IMR-90 (cell line): ENCODE measurements at regions not wholly inside any gene's neighbourhood (a gene's known extent, or its start where the extent isn't known, plus 50 kb on each side); places are given as distances from the start of the nearest gene placed in this dataset.

Experiments used
- ATAC-seq: fragments of 200-7000 bp; cut with Tn5 transposase; 2 replicates; pipeline ENCODE4 v1.9.1; 2020; ENCODE audit warnings: low read depth, mild to moderate bottlenecking, moderate library complexity
- BruUV-seq: library from RNA; stranded (reverse); fragments of 400-500 nt; replicated peaks from 2 replicates; lab custom pipeline; 2021; lab: Mats Ljungman, UMichigan
- CTCF ChIA-PET: fragments of 300-600 bp; formaldehyde crosslinking; extraction: SDS; loops from one replicate; lab custom pipeline; 2021; ENCODE audit warnings: antibody characterized with exemption; lab: Yijun Ruan, JAX
- POLR2A ChIA-PET: fragments of 300-600 bp; sonication (Branson Sonifier 250); formaldehyde crosslinking; loops from one replicate; lab custom pipeline; 2022; ENCODE audit warnings: antibody characterized with exemption; ENCODE audit not compliant: unreplicated experiment; lab: Charles Lee
- DNase-seq: peaks from one replicate; pipeline ENCODE4 v3.0.0; 2013
- H2AFZ ChIP-seq: replicated peaks from 2 replicates; pipeline ENCODE3; 2013; ENCODE audit warnings: low read length, mild to moderate bottlenecking; ENCODE audit not compliant: poor library complexity
- H2AK5ac ChIP-seq: 2 replicates; pipeline ENCODE4 v1.6.1; 2013; ENCODE audit warnings: low read depth, low read length, inconsistent platforms
- H2AK9ac ChIP-seq: replicated peaks from 2 replicates; pipeline ENCODE3; 2013; ENCODE audit warnings: mild to moderate bottlenecking, low read depth, low read length, moderate library complexity; ENCODE audit not compliant: poor library complexity
- H2BK120ac ChIP-seq: 2 replicates; pipeline ENCODE4 v1.6.1; 2013; ENCODE audit warnings: low read depth, low read length, inconsistent platforms
- H2BK15ac ChIP-seq: 3 replicates; pipeline ENCODE4 v1.6.1; 2013; ENCODE audit warnings: low read depth, low read length, inconsistent platforms
- H2BK20ac ChIP-seq: 2 replicates; pipeline ENCODE4 v1.6.1; 2013; ENCODE audit warnings: low read depth, mild to moderate bottlenecking, inconsistent platforms, low read length, moderate library complexity
- H2BK5ac ChIP-seq: 2 replicates; pipeline ENCODE4 v1.6.1; 2013; ENCODE audit warnings: mild to moderate bottlenecking, low read depth, low read length, inconsistent platforms; ENCODE audit not compliant: poor library complexity, severe bottlenecking
- H3K14ac ChIP-seq: replicated peaks from 2 replicates; pipeline ENCODE4 v1.6.1; 2013; ENCODE audit warnings: low read depth, low read length, inconsistent platforms
- H3K18ac ChIP-seq: 2 replicates; pipeline ENCODE4 v1.6.1; 2013; ENCODE audit warnings: low read depth, low read length, control low read depth
- H3K23ac ChIP-seq: 2 replicates; pipeline ENCODE4 v1.6.1; 2013; ENCODE audit warnings: low read depth, low read length, inconsistent platforms
- H3K27ac ChIP-seq: 2 replicates; pipeline ENCODE4 v1.5.1; 2013; ENCODE audit warnings: mild to moderate bottlenecking, control low read depth, low read length; ENCODE audit not compliant: insufficient read depth
- H3K27me3 ChIP-seq: 2 replicates; pipeline ENCODE4 v1.6.1; 2013; ENCODE audit warnings: low read length; ENCODE audit not compliant: control insufficient read depth, insufficient read depth
- H3K36me3 ChIP-seq: 2 replicates; pipeline ENCODE4 v1.6.1; 2013; ENCODE audit warnings: low read length, mixed read lengths; ENCODE audit not compliant: control insufficient read depth, insufficient read depth
- H3K4ac ChIP-seq: 2 replicates; pipeline ENCODE4 v1.6.1; 2013; ENCODE audit warnings: low read depth, low read length, inconsistent platforms
- H3K4me1 ChIP-seq: 2 replicates; pipeline ENCODE4 v1.6.1; 2013; ENCODE audit warnings: low read length, mixed read lengths; ENCODE audit not compliant: control insufficient read depth, insufficient read depth
- H3K4me2 ChIP-seq: 2 replicates; pipeline ENCODE4 v1.6.1; 2013; ENCODE audit warnings: low read depth, mild to moderate bottlenecking, control low read depth, low read length, moderate library complexity
- H3K4me3 ChIP-seq: 2 replicates; pipeline ENCODE4 v1.5.1; 2013; ENCODE audit warnings: low read depth, mild to moderate bottlenecking, control low read depth, low read length, moderate library complexity; ENCODE audit not compliant: insufficient read depth
- H3K56ac ChIP-seq: 2 replicates; pipeline ENCODE4 v1.6.1; 2013; ENCODE audit warnings: low read length, inconsistent platforms; ENCODE audit not compliant: insufficient read depth; ENCODE audit errors: extremely low read depth
- H3K79me1 ChIP-seq, 2 experiments: 2 replicates each; pipeline ENCODE4 v1.6.1; 2013; ENCODE audit warnings: low read length in 2 of 2, inconsistent platforms in 1 of 2, low read depth in 1 of 2
- H3K9ac ChIP-seq: 2 replicates; pipeline ENCODE4 v1.6.1; 2013; ENCODE audit warnings: low read depth, low read length, control low read depth
- H3K9me1 ChIP-seq: 2 replicates; pipeline ENCODE4 v1.6.1; 2013; ENCODE audit warnings: low read length, inconsistent platforms; ENCODE audit not compliant: insufficient read depth
- H3K9me3 ChIP-seq: 2 replicates; pipeline ENCODE4 v1.6.1; 2013; ENCODE audit warnings: low read length; ENCODE audit not compliant: control insufficient read depth, insufficient read depth
- H4K20me1 ChIP-seq: 2 replicates; pipeline ENCODE4 v1.6.1; 2013; ENCODE audit warnings: low read length, inconsistent platforms; ENCODE audit not compliant: insufficient read depth
- H4K5ac ChIP-seq: 2 replicates; pipeline ENCODE4 v1.6.1; 2013; ENCODE audit warnings: mild to moderate bottlenecking, low read depth, low read length, control low read depth
- H4K8ac ChIP-seq, 2 experiments: 2 replicates each; pipeline ENCODE4 v1.6.1; 2013; ENCODE audit warnings: low read depth in 2 of 2, low read length in 2 of 2, control low read depth in 1 of 2, inconsistent platforms in 1 of 2
- H4K91ac ChIP-seq: 2 replicates; pipeline ENCODE4 v1.6.1; 2013; ENCODE audit warnings: low read depth, low read length, inconsistent platforms; ENCODE audit not compliant: insufficient read depth
- BHLHE40 ChIP-seq: fragments of 150-350 bp; IDR thresholded peaks from 2 replicates; pipeline ENCODE4 v1.6.1; 2016; ENCODE audit warnings: mild to moderate bottlenecking, low read depth, low read length
- CEBPB ChIP-seq: IDR thresholded peaks from 2 replicates; pipeline ENCODE4 v1.6.1; 2012; ENCODE audit warnings: low read depth, low read length, improper control_type of control experiment
- CHD1 ChIP-seq: IDR thresholded peaks from 2 replicates; pipeline ENCODE4 v1.6.1; 2012; ENCODE audit warnings: low read depth, low read length, improper control_type of control experiment
- CTCF ChIP-seq: conservative IDR thresholded peaks from 2 replicates; pipeline ENCODE4 v1.5.1; 2012; ENCODE audit warnings: mild to moderate bottlenecking, low read depth, low read length, improper control_type of control experiment
- ELK1 ChIP-seq: fragments of 150-350 bp; IDR thresholded peaks from 2 replicates; pipeline ENCODE4 v1.6.1; 2016; ENCODE audit warnings: low read depth, mild to moderate bottlenecking, low read length, moderate library complexity, borderline replicate concordance
- FOS ChIP-seq: fragments of 150-350 bp; IDR thresholded peaks from 2 replicates; pipeline ENCODE4 v1.6.1; 2016; ENCODE audit warnings: low read depth, low read length
- MAFK ChIP-seq: IDR thresholded peaks from 2 replicates; pipeline ENCODE4 v1.6.1; 2012; ENCODE audit warnings: low read depth, low read length, improper control_type of control experiment
- MAZ ChIP-seq: IDR thresholded peaks from 2 replicates; pipeline ENCODE4 v1.6.1; 2012; ENCODE audit warnings: low read depth, mild to moderate bottlenecking, low read length, improper control_type of control experiment, moderate library complexity, borderline replicate concordance
- MXI1 ChIP-seq: IDR thresholded peaks from 2 replicates; pipeline ENCODE4 v1.6.1; 2012; ENCODE audit warnings: low read depth, mild to moderate bottlenecking, low read length, moderate library complexity, borderline replicate concordance
- NFE2L2 ChIP-seq: fragments of 150-350 bp; IDR thresholded peaks from 2 replicates; pipeline ENCODE4 v1.6.1; 2016; ENCODE audit warnings: low read depth, mild to moderate bottlenecking, low read length
- POLR2A ChIP-seq: IDR thresholded peaks from 2 replicates; pipeline ENCODE4 v1.6.1; 2012; ENCODE audit warnings: mild to moderate bottlenecking, low read depth, low read length
- RAD21 ChIP-seq: IDR thresholded peaks from 2 replicates; pipeline ENCODE4 v1.6.1; 2012; ENCODE audit warnings: low read length, improper control_type of control experiment
- RCOR1 ChIP-seq: IDR thresholded peaks from 2 replicates; pipeline ENCODE4 v1.6.1; 2012; ENCODE audit warnings: mild to moderate bottlenecking, low read length, improper control_type of control experiment; ENCODE audit not compliant: insufficient replicate concordance
- RFX5 ChIP-seq: IDR thresholded peaks from 2 replicates; pipeline ENCODE4 v1.8.0; 2012; ENCODE audit warnings: low read depth, mild to moderate bottlenecking, low read length, moderate library complexity
- SMC3 ChIP-seq: fragments of 150-350 bp; IDR thresholded peaks from 2 replicates; pipeline ENCODE4 v1.6.1; 2016; ENCODE audit warnings: low read depth, mild to moderate bottlenecking, antibody characterized with exemption, low read length, moderate library complexity
- USF2 ChIP-seq: fragments of 150-350 bp; IDR thresholded peaks from 2 replicates; pipeline ENCODE4 v1.6.1; 2017; ENCODE audit warnings: mild to moderate bottlenecking, antibody characterized with exemption, low read length, low read depth
- dilution Hi-C: fragments of 300-500 bp; cut with HindIII; formaldehyde crosslinking; loops from one replicate; pipeline ENCODE4 v1.14.3; 2018; ENCODE audit warnings: low sequenced_read_pairs; ENCODE audit not compliant: unreplicated experiment
- in situ Hi-C: fragments of 300-500 bp; cut with MboI; formaldehyde crosslinking; loops from 3 replicates; pipeline ENCODE4 v1.14.3; 2019; ENCODE audit warnings: low sequenced_read_pairs, inconsistent platforms, mixed read lengths
- intact Hi-C: fragments of 100-400 bp; cut with micrococcal nuclease; formaldehyde crosslinking; loops from 2 replicates; pipeline ENCODE4 v1.10.0; 2022

DNA sequence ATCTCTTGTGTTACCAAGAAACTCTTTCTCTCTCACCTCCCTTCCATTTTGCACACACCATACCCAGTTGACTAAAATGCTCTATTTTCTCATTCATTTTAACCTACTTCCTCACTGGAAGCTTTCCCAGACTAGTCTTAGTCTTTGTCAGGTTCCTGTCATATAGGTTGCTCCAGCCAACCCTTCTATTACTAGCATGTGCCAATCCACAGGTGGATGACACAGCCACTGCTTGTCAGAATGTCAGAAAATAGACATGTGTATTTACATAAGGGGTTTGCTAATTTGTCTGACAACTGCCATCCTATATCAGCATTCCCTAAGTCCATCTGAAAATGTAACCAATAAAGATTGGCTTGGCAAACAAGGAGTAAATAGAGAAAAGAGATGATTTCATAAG lies 239.2 kb upstream of the SMIM31 start:
- intact Hi-C loops, result no loop called here
- Histone ChIP-seq H3K4ac (no peak overlapping the region), H3K14ac (no peak overlapping the region), H3K4me2 (no peak overlapping the region), H3K9ac (no peak overlapping the region), H4K5ac (no peak overlapping the region), H2AK5ac (no peak overlapping the region), H3K36me3 (no peaks in the 10 kb centered on the region), H4K20me1 (no peaks in the 10 kb centered on the region), H2BK20ac (no peak overlapping the region), H2AFZ (no peak overlapping the region), H3K9me1 (no peaks in the 10 kb centered on the region), H3K27me3 (no peaks in the 10 kb centered on the region), H3K18ac (no peak overlapping the region), H3K23ac (no peak overlapping the region), H2BK5ac (no peak overlapping the region), H3K4me3 (no peak overlapping the region), H2AK9ac (no peak overlapping the region), H3K56ac (no peak overlapping the region), H3K4me1 (no peaks in the 10 kb centered on the region), H2BK120ac (no peak overlapping the region), H4K8ac (no peak overlapping the region), H3K27ac (no peak overlapping the region), H3K9me3 (0 out of 2 replicates have a peak, but pooled peaks cover 8% of the 10 kb centered on the region), H3K79me1 (no peaks in the 10 kb centered on the region), H4K91ac (no peak overlapping the region), H2BK15ac (no peak overlapping the region)
- dilution Hi-C loops, result no loop called here
- BruUV-seq, result no TSS peak
- in situ Hi-C loops, result no loop called here
- CTCF ChIA-PET, result no interaction called here
- TF ChIP-seq CTCF (no peak), MXI1 (no peak), RAD21 (no peak), USF2 (no peak), MAZ (no peak), CEBPB (no peak), BHLHE40 (no peak), CHD1 (no peak), POLR2A (no peak), FOS (no peak), RCOR1 (no peak), MAFK (no peak), RFX5 (no peak), SMC3 (no peak), ELK1 (no peak), NFE2L2 (no peak)
- no peak for ATAC-seq
- no peak for DNase-seq
- POLR2A ChIA-PET, result no interaction called here
